GM19035 (cell line): ENCODE measurements at regions not wholly inside any gene's neighbourhood (a gene's known extent, or its start where the extent isn't known, plus 50 kb on each side); places are given as distances from the start of the nearest gene placed in this dataset.

Experiments
- ATAC-seq: cut with Tn5 transposase; IDR thresholded peaks from one replicate; pipeline ENCODE4 v1.9.1; 2021; ENCODE audit not compliant: unreplicated experiment

DNA sequence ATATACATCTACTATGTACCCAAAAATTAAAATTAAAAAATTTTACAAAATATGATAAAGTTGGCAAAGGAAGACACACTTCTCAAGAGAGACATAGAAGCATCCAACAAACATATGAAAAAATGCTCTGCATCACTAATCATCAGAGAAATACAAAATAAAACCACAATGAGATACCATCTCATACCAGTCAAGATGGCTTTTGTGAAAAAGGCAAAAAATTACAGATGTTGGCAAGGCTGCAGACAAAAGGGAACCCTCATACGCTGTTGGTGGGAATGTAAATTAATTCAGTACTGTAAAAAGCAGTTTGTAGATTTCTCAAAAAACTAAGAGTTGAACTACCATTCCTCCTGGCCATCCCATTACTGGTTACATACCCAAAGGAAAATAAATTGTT, 581.7 kb upstream of the CCDC54 start:
- no peak for ATAC-seq

DNA sequence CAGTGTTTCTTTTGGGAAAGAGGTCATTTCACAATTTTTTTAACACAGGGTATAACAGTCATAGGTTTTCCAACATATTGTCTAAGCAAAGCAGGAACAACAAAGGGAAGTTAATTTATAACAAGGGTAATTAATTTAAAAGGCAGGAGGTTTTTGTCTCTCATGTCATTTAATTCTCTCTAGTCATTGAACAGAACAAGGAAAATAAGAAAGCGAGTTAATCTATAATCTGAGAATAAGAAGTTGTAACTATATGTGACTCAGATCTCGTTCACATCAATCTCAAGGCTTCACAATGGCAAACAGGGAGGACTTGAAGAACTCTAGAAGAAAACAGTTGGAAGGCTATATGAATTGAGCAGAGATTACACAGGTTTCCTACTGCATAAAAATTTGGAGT, 579.8 kb upstream of the CCDC54 start:
- no peak for ATAC-seq

DNA sequence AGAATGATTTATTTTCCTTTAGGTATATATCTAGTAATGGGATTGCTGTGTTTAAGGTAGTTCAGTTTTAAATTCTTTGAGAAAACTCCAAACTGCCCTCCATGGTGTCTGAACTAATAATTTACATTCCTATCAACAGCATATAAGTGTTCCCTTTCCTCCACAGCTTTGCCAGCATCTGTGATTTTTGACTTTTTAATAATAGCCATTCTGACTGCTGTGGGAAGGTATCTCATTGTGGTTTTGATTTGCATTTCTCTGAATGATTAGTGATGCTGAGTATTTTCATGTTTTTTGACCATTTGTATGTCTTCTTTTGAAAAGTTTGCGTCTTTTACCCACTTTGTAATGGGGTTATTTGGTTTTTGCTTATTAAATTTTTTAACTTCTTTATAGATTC, 571.6 kb upstream of the CCDC54 start:
- no peak for ATAC-seq

DNA sequence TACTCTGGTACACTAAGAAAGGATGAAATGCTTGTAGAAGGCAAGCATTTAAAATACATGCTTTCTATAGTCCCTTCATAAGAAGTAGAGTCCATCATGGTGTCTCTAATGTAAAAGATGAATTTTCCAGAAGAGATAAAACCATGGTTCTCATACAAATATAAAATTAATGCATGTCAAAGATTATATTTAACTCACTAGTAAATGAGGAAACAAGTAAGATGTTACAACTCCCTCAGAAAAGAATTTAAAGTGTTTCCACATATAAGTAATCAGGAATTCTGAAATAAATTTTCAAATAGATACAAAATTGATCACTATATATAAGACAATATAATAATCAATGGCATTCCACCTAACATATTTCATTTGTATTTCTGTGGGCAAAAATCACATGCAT, 570.3 kb upstream of the CCDC54 start:
- no peak for ATAC-seq

DNA sequence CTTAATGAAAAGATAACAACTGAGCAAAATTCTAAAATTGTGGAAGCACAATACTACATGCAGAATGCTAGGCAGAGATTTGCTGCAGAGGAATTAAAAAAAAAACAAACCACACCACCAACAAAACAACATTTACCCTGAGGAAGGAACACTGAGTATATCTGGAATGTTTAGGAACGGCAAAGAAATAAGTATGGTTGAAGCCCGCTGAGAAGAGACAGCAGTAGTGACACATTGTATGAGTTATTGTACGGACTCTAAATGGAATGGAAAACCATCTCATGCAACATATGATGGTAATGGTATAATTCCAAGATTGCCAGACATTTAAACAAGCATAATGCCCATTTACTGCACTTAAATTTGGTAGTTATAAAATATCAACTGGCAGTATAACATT, 568.2 kb upstream of the CCDC54 start:
- no peak for ATAC-seq

DNA sequence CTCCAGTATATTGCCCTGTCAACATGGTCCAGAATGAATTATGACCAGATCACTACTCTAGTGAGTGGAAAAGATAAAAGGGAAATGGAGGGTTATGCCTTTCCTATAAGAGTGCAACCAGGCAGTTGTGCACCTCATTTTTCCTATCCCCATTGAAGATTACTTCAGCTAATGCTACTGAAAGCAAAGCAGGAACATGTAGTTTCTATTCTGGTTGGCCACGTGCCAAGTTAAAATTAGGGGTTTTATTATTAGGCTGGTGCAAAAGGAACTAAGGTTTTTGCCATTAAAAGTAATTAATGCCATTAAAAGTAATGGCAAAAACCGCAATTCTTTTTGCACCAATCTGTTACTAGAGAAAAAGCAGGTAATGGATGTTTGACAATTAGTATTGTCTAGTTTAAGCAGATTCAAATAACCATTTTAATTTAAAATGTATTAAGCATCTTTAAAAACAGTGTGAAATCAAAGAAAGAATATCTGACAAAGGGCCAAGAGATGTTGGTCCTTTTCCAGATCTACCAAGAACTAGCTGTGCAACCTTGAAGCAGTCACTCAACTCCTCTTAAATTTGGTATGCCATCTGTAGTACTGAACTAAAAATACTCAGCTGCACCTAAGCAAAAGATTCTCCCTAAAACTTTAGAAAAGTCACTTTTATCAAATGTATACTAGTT, 567.5 kb upstream of the CCDC54 start:
- no peak for ATAC-seq

DNA sequence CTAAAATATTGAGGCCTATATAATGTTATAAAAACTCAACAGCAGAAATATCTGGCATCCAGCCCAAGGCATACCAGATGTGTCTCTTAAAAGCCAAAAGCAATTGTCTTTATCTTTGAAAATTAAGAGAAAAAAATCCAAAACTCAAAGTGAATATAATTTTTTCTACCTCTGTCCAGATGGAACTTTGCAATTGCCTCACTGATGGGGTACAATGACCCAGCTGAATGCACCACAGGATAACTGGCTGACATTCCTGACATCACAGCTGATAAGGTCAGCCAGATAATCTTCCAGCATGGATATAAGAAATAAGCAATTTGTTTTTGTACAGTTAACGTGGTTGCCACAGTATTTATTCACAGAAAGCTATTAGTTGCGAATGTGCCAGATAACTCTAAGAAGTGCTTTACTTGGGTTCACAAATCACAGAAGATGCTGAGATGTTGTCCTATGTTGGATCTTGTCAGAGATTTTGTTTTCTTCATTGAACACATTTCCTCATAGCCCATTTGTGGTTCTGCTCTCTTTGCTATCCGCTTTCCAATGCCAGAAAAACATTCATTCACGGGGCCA, 566.9 kb upstream of the CCDC54 start:
- ATAC-seq, result no peak

DNA sequence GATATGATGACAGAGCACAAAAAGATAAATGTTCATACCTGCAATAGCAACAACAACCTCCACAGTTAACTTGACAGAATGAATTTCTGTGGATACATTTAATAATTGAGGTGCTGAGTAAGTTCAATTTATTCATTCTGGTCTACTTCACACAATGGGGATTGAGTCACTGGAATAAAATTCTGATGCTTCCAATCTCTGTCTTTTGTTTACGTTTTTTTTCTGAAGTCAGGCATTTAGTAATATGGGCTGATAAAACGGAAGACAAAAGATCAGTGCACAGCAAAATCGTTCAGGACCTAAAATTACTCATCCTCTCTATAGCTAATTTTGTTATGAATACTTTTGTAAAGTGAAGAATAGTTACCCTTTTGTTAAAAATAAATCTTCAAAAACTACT, 565.9 kb upstream of the CCDC54 start:
- no peak for ATAC-seq

DNA sequence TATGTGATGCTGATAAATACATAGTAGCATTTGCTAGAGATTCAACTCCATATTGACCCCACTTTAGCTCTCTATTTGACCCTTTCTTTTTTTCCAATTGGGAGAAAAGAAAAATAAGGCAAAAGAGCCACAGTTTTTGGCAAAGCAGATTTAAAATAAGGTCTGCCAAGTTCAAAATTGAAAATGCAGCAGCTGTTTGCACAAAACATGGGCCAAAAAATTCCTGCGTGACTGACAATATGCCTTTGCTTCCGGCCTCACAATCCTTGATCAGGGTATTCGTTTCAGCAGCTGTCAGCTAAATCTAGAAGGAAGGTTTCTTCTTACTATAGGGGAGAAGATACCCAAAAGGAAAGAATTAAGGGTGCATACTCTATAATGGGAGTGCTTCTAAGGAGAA, 563.5 kb upstream of the CCDC54 start:
- ATAC-seq, result no peak

DNA sequence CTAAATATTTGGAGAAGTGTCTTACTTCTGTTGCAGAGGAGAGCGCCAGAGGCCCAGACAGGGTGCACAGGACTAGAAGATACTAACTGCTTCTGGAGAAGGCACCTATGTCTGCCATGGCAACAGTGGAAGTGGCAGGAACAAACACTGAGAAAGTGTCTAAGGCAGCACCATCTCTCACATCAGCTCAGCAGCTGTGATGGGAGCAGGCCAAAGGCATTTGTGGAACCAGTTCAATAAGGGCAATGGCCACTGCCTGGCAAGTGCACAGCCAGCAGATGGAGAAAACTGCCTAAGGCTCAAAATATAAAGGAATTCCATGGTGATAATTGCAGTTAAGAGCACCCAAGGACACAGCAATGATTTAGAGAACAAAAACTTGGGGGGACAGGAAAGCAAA, 563.0 kb upstream of the CCDC54 start:
- no peak for ATAC-seq

DNA sequence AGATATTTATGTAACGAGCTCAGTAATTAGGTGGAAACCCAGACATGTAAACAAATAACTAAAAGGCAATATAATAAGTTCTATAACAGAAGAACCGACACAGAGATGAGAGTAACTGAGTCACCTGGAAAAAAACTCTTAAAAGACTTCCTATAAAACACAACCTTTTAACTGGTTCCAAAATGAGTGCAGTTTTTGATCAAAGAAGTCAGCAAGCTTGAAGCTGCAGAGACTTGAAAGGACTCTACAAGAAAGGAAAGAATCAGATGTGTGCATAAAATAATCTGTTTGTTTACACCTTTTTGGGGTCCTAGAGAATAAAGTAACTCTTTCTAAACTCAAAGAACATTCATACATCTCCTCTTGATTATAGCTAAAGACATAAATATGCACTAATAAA, 560.4 kb upstream of the CCDC54 start:
- no peak for ATAC-seq

DNA sequence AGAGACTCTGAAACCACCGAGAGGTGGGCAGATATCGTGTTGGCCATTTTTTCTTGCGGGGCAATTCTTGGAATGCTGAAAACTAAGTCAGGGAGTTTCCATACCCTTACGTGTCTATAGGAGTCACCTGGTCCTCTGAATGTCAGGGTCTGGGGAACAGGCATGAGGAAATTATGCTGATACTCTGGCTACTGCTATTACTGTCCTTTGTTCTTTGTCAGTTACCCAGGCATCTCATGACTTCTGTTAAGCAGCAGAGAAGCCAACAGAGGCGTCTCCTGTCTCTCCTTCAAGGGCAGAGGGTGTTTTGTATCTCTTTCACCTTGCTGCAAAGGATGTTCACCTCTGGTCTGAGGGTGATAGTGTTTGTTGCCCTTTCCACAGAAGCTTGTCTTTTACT, 559.5 kb upstream of the CCDC54 start:
- ATAC-seq, result no peak

DNA sequence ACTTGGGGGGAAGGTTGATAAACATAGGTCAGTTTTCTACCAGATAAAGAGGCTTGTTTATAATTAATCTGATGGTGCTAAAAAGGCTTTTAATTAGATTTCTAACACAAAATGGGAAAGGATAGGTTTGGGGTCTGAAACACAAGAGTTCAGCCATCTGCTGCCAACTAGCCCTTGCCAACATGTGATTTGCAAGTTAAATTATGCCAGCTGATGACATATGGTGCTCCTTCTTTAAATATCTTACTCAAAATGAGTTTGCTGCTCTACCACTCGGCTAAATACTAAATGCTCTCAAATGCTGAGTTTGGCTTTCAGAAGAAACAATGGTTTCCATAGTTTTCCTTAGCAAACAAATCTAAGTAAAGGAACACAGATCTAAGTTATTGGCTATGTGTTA, 557.8 kb upstream of the CCDC54 start:
- ATAC-seq, result no peak

DNA sequence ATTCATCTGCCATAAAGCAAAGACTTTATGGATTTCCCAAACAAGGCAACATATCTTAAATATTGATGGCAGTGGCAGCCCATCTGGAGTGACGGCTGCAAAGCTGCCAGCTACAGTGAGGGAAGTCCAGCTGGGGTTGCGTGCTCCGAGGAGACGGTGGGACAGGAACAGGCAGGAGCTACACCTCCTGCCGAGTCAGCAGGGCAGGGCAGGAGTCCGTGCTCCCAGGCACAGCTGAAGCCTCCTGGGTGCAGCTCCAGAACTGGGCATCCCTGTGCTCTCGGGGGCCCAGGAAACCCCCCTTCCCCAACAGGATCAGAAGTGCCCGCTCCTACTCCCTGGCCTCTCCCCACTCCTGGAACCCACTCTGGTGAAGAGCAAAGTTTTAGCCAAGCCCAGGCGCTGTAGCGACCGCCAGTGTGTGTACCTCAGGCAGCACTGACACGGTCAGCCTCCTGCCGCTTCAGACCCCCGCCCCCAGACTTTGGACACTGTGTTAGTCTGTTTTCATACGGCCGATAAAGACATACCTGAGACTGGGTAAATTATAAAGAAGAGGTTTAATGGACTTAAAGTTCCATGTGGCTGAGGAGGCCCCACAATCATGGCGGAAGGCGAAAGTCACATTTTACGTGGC, 556.4 kb upstream of the CCDC54 start:
- no peak for ATAC-seq

DNA sequence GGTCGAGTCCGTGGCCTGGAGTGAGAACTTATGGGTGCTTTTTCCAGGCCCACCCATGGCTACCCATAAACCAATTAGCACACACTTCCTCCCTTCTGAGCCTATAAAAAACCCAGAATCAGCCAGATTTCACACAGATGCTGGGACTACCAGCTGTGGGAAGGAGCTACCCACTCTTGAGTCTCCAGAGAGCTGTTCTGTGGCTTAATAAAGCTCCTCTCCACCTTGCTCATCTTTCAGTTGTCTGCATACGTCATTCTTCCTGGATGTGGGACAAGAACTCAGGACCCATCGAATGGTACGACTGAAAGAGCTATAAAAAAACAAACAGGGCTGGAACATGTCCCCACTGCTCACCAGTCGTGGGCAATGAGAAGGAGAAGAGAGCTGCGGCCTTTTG, 555.4 kb upstream of the CCDC54 start:
- ATAC-seq, result no peak

DNA sequence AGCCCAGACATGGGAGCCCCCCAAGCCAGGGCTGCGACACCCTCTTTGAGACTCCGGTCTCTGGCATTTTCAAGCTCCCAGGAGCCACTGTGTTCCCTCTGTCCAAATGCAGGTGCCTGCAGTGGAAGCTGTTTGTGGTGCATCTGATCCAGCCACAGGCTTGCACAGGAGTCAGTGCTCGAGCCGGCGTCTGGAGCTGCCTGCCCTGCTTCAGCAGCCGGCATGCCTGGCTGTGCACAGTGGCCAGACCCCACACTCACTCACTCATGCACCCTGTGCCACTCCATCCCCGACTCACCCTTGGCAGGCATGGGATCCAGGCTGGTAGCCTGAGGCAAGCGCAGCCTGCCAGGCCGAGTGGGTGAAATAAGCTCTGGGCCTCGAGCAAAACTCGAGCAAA, 555.0 kb upstream of the CCDC54 start:
- no peak for ATAC-seq

DNA sequence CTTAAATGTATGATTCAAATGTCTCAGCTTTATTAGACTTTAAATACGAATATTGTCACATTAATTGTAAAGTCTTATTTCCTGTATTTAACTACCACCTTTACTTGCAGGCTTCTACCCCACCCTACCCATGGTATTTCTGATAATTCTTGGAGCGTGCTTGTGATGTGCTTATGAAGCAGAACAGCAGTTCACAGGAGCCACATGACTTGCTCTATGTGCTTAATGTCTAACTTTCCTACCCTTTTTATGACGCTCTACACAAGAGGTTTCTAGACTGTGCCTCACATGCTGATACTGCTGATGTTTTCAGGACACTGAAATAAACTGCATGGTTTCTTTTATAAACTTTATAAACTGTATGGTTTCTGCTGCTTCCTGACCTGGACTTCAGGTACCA, 553.5 kb upstream of the CCDC54 start:
- no peak for ATAC-seq

DNA sequence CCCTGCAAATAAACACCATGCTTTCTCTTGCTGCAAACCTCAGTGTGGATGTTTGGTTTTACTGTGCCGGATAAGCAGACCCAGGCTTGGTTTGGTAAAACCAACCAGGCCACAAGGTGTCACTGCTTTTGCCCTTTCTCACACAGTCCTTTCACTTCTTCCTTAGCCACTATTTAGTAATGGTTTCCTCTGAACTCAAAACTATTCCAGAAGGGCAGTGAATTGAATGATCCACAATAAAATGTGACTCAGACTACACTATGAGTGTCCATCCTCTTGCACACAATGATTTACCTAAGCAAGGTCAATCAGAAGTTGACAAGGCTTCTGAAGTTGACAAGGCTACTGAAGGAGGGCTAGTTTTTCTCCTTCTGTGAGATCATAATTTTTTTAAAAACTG, 552.4 kb upstream of the CCDC54 start:
- no peak for ATAC-seq

DNA sequence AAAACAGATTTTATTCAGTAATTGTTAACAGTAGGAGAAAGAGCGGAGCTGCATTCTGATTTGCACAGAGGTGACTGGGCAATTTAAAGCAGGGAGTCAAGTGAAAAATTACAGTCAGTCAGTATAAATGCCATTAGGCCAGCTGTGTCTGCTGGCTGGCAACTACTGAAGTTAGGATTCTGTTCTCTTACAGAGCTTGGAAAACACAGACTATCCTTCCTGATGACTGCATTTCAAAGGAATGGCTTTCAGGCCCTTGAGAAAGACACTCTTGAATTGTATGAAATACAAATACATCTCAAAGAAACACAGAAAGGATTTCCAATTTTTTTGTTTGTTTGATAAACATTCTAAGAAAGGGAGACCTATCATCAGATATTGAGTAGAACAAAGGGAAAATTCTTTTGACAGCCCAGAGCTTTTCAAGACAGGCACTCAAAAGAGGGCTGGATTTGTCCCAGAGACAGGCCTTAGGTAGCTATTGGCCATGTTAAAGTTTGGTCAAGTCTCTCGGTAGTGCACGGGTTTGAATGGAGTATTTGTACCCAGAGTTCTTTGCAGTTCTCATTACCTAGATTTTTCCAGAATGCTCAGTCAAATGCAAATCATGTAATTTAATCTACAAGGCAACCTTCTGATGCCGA, 551.2 kb upstream of the CCDC54 start:
- ATAC-seq, result no peak

DNA sequence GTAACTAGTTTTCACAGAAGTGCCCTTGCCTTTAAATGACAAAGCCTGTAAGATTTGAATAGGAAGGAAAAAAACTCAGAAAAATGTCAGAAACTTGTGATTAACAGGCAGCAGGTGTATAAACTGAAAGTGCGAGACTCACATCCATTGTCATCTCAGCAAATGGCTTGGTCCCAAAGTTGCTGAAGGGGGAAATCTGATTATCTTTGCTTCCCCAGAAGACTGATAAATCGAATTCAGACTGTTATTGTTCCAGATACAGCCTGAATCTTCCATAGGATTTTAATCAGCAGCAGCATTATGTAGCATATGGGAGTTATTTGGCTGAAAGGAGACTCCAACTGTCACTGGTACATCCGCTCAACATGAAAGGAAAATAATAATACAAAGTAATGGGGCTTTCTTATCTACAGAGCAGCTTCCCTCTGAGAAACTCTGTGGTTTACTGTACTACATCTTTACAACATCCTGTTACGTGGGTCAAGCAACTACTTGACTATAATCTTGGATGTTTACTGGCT, 550.4 kb upstream of the CCDC54 start:
- no peak for ATAC-seq

DNA sequence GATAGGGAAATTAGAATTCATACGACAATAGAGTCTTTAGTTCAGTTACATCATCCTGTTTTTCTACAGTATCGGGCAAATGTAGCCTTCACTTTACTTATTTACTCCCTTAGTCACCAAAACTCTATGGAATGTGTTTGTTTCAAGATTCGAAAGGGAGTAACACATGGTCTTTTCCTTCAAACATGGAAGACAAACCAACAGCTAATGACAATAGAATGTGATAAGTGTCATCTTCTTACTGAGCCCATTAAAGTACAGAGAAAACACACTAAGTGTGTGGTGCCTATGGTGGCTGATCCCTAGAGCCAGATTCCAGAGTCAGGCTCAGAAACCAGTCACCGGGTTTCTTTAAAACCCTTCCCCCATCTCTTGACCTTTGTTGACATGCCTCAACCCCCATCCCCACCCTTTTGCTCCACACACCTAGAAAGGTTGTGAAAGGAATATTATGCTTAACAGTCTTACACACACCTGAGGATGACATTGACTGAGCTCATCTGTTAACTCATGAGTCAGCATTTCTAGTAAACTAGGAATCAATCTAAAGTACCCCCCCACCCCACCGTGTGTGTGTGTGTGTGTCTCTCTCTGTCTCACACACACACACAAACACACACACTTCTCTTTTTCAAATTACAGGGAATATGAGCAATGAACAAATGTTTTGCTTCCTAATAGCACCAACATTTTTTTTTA, 549.6 kb upstream of the CCDC54 start:
- no peak for ATAC-seq

DNA sequence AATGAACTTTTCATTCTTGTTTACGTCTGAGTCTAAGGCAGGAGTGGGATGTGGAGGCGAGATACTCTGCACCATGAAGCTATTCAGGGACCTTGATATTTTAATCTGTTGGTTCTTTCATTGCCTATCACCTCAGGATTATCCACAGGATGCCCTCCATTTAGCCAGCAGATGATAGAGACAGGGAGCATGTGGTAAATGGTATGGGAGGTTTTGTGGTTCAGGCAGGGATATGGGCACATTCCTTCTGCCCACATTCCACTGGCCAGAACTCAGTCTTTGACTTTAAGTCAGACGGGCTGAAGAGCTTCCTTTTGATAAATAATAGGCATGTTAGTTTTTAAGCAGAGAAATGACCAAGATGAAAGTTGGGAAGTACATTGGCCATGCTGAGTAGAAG, 548.0 kb upstream of the CCDC54 start:
- no peak for ATAC-seq
